Loucy (cell line): ENCODE measurements at regions not wholly inside any gene's neighbourhood (a gene's known extent, or its start where the extent isn't known, plus 50 kb on each side); places are given as distances from the start of the nearest gene placed in this dataset.

Source experiments
- EZH2phosphoT487 ChIP-seq: fragments of 200-600 bp; IDR thresholded peaks from 2 replicates; pipeline ENCODE4 v1.6.1; 2018; ENCODE audit warnings: antibody characterized with exemption, mild to moderate bottlenecking, moderate library complexity, borderline replicate concordance
- TF ChIP-seq, protein P1 (sequence below): fragments of 200-600 bp; sonication (generic); conservative IDR thresholded peaks from 2 replicates; pipeline ENCODE4 v1.5.1; 2014; ENCODE audit warnings: mild to moderate bottlenecking, antibody characterized with exemption, low read length

GRCh38 chr1:233547726-233548125, 66.2 kb upstream of the KCNK1 start:
- TF ChIP-seq, protein P1, sequence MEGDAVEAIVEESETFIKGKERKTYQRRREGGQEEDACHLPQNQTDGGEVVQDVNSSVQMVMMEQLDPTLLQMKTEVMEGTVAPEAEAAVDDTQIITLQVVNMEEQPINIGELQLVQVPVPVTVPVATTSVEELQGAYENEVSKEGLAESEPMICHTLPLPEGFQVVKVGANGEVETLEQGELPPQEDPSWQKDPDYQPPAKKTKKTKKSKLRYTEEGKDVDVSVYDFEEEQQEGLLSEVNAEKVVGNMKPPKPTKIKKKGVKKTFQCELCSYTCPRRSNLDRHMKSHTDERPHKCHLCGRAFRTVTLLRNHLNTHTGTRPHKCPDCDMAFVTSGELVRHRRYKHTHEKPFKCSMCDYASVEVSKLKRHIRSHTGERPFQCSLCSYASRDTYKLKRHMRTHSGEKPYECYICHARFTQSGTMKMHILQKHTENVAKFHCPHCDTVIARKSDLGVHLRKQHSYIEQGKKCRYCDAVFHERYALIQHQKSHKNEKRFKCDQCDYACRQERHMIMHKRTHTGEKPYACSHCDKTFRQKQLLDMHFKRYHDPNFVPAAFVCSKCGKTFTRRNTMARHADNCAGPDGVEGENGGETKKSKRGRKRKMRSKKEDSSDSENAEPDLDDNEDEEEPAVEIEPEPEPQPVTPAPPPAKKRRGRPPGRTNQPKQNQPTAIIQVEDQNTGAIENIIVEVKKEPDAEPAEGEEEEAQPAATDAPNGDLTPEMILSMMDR: no peak
- no peak for TF ChIP-seq EZH2phosphoT487
